Epidermal melanocyte (primary cell): ENCODE measurements at regions not wholly inside any gene's neighbourhood (a gene's known extent, or its start where the extent isn't known, plus 50 kb on each side); places are given as distances from the start of the nearest gene placed in this dataset.

Experiments used
- DNase-seq: peaks from one replicate; pipeline ENCODE4 v3.0.0; 2011; ENCODE audit warnings: low spot score; ENCODE audit not compliant: insufficient read length

DNA sequence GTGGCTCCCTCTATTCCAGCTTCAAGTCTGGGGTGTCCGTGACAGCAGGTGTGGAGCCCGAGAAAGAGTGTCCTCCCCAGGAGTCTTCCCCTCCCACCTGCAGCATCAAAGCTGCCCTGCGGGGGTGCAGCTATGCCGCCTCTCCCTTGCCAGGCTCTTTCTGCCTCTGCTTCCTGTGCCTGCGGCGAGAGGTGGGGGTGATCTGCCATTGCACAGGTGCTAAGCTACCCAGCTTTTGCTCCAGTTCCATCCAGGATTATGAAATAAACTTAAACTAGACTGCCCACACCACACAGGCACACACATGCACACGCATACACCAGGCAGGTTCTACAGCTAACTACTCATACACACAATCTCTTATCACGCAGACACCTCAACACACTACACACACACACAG lies 104.7 kb upstream of the CLDN10 start:
- no peak for DNase-seq

DNA sequence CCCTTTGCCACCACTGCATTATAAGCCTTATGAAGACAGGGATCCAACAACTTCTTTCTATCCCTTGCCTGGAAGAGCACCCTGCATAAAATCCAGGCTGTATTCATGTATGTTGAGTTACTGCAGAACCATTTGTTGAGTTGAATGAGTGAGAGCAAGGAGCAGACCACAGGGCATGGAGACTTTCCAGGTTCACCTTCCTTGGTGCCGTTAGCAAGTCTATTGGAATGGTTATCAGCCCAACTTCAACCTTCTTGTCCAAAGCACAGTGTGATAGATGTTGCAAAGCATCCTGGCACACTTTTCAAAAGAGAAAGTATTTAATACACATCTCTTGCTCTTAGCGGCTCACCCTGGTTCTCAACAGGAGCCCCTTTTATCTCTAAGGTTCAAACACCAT lies 100.9 kb upstream of the CLDN10 start:
- no peak for DNase-seq

DNA sequence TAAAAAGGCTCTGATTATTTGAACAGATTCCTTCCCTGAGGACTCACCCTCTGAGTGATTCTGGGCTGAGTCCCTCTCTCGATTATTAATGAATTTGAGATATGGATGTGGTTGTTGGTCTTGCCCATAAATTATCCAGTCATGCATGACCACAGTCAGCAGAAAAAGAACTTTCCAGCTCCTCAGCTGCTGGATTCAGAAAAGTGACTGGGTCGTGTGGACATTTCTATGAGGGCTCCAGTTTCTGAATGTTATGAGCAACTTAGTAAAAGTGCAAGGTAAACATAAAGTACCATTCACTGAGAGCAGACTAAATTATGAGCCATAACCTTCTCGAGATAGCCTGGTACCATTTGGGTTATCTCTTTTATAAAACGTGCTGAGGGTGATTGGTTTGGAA lies 100.1 kb upstream of the CLDN10 start:
- DNase-seq: no peak

DNA sequence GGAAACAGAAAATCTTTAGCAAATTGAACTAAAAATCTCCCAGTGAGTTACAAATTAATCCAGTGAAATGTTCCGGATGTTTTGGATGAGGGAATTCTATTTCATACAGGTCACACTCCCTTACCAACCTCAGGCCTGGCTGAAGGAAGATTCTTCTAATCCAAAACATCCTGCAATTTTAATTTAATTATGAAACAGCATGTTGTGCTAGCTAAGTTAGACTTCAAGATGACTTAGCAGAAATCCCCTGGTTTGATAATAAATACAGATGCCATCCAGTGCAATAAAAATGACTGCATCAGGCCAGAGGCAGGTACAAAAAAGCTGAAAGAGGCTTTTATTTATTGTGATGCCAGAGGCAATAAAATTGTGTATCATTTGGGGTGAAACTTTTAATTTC lies 96.7 kb upstream of the CLDN10 start:
- no peak for DNase-seq

DNA sequence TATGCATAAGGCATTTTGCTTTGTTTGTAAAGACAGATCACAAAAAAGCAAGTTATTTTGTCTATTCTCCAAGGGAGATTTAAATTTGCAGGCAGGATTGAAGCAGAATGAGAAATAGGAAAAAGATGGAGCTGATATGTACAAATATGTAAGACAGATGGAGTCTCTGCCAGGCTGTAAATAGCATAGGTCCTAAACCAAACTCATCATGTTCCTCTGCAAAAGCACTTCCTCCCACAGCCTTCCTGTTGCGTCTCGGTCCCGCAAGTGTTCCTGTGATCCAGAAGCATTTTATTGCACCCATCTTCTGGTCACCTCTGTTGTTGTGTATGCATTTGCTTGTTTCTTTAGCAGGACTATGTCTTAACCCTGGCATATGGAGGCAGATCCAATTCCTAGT lies 95.7 kb upstream of the CLDN10 start:
- DNase-seq: no peak

DNA sequence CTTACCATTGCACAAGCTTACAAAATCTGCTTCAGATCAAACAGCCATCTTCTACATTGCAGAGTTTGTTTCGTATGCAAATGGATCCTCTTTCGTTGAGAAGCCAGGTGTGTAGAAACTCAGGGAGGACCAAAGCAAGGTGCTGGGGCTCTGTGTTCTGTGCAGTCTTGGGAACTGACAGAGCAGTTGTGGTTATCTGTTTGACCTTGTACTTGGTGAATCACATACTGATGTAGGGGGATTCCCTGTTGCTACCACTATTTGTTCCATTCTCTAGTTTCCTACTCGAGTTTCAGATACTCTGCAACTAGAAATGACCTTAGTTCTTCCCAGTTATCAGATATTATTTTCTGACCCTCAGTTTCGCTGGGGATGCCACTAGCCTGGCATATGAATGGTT lies 95.2 kb upstream of the CLDN10 start:
- no peak for DNase-seq

DNA sequence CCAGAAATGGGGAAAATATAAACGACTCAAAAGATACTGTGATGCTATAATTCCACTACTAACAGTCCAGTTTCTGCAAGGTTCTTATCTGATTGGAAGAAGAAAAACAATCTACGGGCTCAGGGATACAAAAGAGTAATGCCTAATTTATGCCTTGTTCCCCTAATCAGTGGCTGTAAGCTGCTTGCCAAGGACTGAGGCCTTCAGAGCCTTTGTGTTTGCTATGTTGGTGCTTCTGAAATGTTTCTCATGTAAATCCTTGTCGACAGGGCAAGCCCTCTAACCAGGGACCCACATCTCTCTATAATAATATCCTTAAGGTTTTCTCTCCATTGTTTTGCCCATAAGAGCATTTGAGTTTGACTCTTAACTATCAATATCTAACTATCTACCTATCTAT lies 89.7 kb upstream of the CLDN10 start:
- no peak for DNase-seq

DNA sequence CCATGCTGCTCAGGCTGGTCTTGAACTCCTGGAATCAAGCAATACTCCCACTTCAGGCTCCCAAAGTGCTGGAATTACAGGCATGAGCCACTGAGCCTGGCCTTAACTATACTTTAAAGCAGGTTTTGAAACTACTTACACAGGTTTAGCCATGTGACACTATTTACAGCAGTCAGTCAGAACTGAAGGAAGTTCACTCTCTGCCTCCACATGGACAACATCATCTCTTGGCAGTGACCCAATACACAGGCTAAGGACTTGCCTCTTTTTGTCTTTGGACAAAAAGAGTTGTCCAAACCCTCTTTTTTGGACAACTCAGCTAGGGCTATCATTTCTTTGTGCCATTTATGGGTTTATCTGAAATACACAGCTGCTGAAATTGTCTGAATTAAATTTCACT lies 89.0 kb upstream of the CLDN10 start:
- DNase-seq: no peak

DNA sequence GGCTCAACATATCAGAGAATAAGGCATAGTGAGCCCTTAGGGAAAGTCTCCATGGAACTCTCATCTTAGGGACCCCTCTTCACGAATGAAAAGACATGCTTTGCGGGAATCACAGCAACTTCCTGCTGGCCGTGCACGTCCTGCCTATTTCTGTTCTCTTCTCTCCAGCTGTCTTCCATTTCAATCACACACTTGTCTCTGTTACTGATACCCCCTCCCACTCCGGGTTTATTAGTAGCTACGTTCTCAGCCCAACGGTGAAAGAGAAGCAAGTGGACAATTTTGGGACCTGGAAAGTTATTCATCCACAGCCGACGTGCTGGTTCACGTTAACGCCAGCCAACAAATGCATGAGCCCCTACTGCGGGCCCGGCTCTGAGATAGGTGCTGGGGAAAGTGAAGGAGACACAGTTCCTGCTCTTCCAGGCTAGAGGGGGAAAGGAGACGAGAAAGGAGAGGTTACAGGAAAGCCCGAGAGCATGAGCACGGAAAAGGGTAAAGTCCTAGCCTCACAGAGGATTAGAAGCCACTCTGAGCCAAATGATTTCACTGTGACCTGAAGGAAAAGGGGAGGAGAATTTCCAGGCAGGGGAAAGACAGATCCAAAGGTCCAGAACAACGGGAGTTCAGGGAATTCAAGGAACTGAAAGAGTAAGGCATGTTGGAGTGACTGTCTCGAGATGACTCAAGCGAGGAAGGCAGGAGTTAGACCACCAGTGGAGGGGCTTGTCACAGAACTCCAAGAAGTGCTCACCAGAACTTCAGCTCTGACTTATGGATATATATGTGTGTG lies 81.8 kb upstream of the CLDN10 start:
- no peak for DNase-seq

DNA sequence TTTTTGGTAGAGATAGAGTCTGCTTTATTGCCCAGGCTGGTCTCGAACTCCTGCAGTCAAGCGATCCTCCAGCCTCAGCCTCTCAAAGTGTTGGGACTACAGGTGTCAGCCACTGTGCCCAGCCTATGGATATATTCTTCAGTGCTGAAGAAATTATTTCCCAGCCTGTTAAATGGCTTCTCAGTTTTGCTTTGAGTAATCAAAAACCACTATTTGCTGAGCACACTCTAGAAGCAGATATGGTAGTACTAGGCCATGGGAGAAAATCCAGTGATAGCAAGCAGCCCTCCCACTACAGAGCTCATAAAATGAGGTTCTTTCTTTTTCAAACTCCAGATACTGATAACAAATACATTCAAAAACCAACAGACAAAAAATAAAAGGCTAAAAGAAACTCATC lies 80.6 kb upstream of the CLDN10 start:
- DNase-seq: no peak

DNA sequence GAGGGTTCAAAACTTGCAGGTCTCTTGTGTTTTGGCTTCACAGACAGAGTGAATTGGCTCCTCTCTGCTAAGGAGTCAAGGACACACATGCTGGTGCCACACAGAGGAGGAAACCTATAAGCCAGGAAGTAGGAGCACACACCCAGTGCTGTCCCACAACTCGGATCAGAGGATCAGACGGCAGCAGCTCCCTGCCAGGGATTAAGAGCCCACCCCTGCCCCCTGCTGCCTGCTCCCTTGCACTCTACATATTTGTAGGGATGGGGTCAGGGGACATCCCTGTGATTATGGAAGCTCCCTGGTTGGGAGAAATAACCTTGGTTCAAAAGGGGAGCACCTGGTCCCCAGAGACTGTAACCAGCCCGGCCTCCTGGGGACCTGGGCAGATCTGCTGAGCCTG lies 77.5 kb upstream of the CLDN10 start:
- DNase-seq: no peak

DNA sequence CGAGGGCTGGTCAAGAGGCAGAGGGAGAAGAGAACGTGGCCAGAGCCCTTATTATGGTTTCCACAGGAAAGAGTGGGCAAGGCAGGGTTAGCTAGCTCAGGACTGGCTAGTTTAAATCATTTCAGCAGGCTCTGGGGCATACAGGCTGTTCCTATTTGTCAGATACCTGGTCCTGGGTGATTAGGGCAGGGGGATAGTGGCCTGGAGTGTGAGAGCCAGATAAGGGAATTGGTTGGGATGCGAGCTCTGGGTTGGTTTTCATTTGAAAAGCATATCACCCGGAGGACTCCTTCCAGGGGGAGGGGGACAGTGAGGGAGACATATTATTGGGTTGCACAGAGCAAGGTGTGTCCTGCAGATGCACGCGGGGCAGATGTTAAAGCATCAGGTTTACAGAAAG lies 75.3 kb upstream of the CLDN10 start:
- no peak for DNase-seq

DNA sequence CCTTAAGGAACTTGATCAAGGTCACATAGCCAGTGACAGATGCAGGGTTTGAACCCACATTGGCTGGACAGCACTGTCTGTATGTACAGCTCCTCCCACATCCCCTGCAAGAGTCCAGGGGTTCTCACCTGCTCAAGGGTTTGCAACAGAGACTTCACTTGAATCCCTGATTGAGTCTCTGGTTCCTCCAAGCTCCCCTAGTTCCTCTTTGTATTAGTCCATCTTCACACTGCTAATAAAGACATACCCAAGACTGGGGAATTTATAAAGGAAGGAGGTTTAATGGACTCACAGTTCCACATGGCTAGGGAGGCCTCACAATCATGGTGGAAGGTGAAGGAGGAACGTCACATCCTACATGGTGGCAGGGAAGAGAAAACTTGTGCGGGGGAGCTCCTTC lies 72.8 kb upstream of the CLDN10 start:
- no peak for DNase-seq

DNA sequence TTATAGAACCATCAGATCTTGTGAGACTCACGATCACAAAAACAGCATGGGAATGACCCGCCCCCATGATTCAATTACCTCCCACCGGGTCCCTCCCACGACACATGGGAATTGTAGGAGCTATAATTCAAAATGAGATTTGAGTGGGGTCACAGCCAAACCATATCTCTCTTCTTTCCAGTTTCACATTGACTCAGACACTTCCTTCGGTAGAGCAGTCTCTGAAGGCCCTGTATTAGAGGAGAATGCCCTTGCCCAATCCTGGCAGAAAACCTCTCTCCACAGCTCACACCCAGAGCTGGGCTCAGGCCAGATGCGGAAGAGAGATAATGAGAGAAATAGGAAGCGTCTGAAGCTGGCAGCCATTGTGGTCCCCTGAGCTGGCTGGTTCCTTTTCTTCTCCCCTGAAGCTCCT lies 72.4 kb upstream of the CLDN10 start:
- no peak for DNase-seq

DNA sequence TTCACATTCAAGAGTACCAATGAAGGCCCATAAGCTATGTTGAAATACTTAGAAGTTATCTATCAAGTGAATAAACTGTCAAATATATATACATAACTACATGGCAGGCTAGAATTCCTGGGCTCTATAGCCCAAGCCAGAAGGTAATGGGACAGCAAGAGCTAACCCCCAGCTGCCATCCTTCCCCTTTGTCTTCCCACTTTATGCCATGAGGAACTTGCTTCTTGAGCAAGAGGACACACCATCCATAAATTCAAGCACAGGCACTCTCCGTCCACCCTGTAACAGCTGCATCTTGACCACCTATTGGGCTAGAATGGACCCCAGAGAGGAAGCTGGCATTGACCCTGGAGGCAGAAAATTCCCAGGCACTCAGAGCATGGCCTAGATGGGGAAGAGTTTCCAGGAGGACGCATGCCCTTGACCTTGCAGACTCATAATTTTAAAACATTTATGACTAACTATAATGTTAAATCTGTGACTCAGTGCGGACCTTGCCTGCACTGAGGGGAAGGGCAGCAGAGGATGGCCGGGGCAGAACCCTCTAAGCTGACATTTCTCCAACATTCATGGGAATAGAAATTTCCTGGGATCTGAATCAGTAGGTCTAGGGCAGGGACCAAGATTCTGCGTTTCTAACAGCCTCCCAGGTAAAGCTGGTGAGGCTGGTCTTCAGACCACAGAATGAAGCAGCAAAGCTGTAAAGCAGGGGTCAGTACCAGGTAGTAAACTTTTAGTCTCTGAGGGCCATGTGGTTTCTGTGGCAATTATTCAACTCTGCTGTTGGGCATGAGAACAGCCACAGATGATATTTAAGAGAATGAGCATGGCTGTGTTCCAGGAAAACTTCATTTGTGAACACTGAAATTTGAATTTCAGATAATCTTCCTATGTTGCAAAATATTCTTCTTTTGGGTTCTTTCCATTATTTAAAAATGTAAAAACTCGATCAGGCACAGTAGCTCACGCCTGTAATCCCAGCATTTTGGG lies 71.4 kb upstream of the CLDN10 start:
- no peak for DNase-seq

DNA sequence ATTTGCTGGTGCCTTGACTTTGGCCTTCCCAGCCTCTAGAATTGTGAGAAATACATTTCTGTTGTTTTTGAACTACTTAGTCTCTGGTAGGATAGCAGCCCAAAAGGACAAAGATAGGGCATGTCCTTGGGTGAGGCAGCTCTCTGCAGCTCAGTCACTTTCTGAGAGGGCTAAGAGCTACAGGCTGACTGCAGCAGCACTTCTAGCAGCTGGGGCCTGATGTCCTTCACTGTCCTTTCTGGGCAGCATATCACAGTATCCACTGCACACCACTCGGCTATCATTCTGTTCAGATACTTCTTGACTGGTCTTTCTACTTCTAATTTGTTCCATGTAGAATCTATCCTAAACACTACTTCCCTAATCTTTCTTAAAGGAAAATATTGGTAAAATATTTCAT lies 68.5 kb upstream of the CLDN10 start:
- no peak for DNase-seq

DNA sequence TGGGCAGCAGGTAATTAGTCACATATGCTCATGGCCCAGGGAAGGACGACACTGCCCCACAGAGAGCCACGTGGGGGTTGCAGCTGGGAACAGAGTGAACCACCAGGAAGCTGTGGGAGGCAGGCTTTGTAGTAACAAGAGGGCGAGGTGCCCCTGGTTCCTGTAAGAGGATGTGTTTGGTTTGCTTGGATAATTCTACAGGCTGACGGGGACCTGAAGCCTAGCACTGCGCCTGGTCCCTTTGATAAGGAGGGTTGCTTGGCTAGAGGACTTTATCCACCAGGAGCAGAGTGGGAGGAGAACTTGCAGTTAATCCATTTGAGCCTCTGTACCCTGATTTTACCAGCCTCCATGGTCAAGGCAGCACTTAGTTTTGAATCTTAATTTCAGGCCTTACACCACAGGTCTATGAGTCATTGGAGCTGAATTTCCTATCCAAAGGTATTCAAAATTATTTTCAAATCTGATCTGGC lies 67.4 kb upstream of the CLDN10 start:
- DNase-seq: no peak

DNA sequence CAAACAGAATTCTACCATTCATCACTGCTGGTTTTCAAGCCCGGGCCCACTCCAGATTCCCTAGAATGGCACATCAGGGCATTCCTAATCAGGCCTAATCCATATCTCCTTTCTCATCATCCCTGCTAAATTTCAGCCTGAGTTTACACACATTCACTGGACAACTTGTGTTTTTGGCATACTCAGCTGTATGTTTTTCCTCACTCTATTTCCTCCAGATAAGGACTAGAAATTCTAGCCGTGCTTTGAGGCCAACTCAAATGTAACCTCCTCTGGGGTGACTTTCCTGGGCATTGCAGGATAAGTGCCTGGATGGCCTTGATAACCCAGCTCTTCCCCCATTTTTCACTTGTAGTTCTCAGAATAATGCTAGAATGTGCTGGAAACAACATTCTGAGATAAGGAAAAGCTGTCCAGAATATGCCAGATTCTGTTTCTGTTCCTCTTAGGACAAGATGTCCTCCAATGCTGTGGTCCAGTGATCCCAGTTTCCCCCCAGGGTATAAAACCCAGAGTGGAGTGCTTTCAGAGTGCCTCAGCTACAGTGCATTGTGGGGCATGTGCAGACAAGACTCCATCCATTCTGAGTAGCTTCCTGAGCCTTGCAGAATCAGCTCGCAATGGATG lies 66.9 kb upstream of the CLDN10 start:
- DNase-seq: no peak

DNA sequence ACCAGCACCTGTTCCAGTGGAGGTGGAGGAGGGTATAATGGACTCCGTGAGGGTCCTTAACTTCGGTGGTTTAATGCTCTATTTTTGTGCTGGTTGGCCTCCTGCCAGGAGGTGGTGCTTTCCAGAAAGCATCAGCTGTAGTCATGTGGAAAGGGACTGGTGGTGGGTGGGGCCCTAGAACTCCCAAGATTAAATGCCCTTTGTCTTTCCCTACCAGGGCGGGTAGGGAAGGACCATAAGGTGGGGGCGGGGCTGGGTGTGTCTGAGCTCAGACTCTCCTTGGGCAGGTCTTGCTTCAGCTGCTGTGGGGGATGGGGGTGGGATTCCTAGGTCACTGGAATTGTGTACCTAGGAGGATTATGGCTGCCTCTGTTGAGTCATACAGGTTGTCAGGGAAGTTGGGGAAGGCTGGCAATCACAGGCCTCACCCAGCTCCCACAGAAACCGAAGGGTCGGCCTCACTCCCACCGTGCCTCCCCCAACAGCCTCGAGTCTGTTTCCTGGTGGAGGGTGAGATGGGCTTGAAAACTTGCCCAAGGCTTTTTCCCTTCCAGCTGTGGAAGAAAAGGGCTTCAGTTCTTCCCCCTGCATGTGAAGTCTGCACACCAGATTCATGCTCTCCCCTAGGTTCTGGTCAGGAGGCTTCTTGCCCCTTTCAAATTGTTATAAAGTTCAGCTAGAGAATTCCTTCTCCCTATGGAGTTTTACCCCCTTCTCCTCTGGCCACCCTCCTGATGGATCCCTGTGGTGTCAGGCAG lies 60.3 kb upstream of the CLDN10 start:
- DNase-seq: no peak

DNA sequence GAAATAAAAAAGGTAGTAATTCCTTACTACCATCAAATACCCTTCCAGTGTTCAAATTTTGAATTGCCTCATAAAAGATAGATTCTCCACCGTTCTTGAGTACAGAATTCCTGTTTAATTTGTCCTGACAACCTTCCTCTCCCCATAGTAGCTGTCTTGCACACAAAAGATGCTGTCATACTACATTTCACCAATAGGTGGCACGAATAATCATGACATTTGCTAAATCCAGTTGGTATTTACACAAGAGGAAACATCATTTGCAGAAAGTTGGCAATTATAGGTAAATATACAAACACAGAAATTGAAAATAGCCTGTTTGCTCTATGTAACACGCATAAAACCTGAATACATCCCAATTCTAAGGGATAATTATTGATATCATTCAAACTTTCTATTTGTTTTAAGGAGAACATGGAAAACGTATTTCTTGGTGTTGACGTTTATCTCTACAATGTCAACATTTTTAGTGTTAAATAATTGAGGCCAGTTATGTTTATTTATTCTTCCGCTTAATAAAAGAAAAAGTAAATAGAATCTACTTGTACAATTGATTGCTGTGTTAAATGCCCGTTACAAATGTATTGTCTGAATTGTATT lies 58.3 kb upstream of the CLDN10 start:
- peak; percentile 49 for DNase-seq

DNA sequence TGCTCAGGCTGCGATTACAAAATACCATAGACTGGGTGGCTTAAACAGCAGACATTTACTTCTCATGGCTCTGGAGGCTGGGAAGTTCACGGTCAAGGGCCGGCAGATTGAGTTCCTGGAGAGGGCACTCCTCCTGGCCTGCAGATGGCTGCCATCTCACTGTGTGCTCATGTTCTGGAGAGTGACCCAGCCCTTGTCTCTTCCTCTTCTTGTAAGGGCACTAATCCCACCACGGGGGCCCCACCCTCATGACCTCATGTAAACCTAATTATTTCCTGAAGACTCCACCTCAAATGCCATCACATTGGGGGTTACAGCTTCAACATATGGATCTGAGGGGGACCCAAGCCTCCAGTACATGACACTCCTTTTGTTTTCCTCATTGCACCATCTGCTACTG lies 56.0 kb upstream of the CLDN10 start:
- DNase-seq: no peak
